ENCODE measurements at regions not wholly inside any gene's neighbourhood (a gene's known extent, or its start where the extent isn't known, plus 50 kb on each side); places are given as distances from the start of the nearest gene placed in this dataset.

DNA sequence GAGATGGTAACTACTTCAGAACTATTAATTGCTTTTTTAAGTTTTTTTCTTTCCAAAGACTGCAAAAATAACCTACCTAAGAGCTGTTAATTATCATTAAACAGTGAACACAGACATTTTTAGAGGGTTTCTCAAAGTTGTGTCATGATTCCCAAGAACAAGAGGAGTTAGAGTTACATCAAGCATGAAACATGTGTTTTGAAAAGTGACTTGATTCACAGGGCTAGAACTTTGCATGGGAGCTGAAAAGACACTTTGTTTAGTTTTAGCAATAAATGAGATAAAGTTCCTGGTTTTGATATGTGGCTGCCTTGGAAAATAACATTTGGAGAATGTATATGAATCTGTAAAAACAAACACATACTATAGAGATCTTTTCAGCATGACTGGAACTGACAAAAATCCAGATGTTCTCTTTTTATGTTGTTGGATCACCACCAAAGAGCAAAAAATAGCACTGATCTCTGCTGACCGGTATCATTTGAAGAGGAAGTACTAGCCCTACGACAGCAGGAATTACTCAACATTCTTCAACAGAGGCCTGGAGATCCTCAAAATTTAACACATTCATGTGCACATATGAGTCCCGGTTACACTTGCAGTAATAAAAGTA is 173.0 kb upstream of the PCDH18 start:
- TF ChIP-seq EZH2 (IDR thresholded peaks at IDR 0.05; ENCODE audit: borderline replicate concordance, insufficient read depth, low read length, poor library complexity, severe bottlenecking) (no peak), CTCF (IDR thresholded peaks at IDR 0.05; ENCODE audit: poor library complexity, severe bottlenecking) (no peak), POLR2AphosphoS5 (IDR thresholded peaks at IDR 0.05) (no peak), EP300 (conservative IDR thresholded peaks at IDR 0.05; ENCODE audit: poor library complexity, severe bottlenecking) (no peak)
- TF ChIP-seq, protein P1, sequence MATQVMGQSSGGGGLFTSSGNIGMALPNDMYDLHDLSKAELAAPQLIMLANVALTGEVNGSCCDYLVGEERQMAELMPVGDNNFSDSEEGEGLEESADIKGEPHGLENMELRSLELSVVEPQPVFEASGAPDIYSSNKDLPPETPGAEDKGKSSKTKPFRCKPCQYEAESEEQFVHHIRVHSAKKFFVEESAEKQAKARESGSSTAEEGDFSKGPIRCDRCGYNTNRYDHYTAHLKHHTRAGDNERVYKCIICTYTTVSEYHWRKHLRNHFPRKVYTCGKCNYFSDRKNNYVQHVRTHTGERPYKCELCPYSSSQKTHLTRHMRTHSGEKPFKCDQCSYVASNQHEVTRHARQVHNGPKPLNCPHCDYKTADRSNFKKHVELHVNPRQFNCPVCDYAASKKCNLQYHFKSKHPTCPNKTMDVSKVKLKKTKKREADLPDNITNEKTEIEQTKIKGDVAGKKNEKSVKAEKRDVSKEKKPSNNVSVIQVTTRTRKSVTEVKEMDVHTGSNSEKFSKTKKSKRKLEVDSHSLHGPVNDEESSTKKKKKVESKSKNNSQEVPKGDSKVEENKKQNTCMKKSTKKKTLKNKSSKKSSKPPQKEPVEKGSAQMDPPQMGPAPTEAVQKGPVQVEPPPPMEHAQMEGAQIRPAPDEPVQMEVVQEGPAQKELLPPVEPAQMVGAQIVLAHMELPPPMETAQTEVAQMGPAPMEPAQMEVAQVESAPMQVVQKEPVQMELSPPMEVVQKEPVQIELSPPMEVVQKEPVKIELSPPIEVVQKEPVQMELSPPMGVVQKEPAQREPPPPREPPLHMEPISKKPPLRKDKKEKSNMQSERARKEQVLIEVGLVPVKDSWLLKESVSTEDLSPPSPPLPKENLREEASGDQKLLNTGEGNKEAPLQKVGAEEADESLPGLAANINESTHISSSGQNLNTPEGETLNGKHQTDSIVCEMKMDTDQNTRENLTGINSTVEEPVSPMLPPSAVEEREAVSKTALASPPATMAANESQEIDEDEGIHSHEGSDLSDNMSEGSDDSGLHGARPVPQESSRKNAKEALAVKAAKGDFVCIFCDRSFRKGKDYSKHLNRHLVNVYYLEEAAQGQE (IDR thresholded peaks at IDR 0.05; ENCODE audit: borderline replicate concordance): no peak
